NB4 (cell line): ENCODE measurements at regions not wholly inside any gene's neighbourhood (a gene's known extent, or its start where the extent isn't known, plus 50 kb on each side); places are given as distances from the start of the nearest gene placed in this dataset.
A peak's percentile ranks its signal among the peaks of the same experiment; 100 is the strongest.
"Not testable (repeated sequence)": the region's sequence is repeated elsewhere in the genome, so short reads cannot be mapped to it uniquely, and the experiment has no call there.

Experiments
- DNase-seq: peaks from one replicate; pipeline ENCODE4 v3.0.0; 2010; ENCODE audit warnings: low read depth
- H3K4me3 ChIP-seq: one replicate; pipeline ENCODE4 v1.5.1; 2011; ENCODE audit warnings: mild to moderate bottlenecking, low read depth, low read length, moderate library complexity
- MYC ChIP-seq: IDR thresholded peaks from 2 replicates; pipeline ENCODE4 v1.6.1; 2011; ENCODE audit warnings: low read depth, low read length
- POLR2A ChIP-seq: IDR thresholded peaks from 2 replicates; pipeline ENCODE4 v1.6.1; 2011; ENCODE audit warnings: mild to moderate bottlenecking; ENCODE audit not compliant: insufficient read length; ENCODE audit errors: extremely low read depth
- TF ChIP-seq, protein P1 (sequence below): IDR thresholded peaks from one replicate; pipeline ENCODE4 v1.5.1; 2012; ENCODE audit warnings: low read depth, low read length
- TF ChIP-seq, protein P2 (sequence below): IDR thresholded peaks from 2 replicates; pipeline ENCODE4 v1.6.1; 2011; ENCODE audit warnings: low read depth, low read length

DNA sequence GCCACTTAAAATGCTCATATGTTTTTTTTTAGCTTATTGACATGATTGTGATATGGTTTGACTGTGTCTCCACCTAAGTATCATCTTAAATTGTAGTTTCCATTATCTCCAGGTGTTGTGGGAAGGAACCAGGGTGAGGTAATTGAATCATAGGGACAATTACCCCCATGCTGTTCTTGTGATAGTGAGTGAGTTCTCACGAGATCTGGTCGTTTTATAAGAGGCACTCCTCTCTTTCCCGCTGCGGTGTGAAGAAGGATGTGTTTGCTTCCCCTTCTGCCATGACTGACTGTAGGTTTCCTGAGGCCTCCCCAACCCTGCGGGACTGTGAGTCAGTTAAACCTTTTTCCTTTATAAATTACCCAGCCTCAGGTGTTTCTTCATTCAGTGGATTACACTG, 80.5 kb upstream of the ETV1 start:
- no peak overlapping the region for H3K4me3 ChIP-seq
- no peak for DNase-seq
- no peak for TF ChIP-seq POLR2A
- no peak for TF ChIP-seq MYC
- TF ChIP-seq, protein P1, sequence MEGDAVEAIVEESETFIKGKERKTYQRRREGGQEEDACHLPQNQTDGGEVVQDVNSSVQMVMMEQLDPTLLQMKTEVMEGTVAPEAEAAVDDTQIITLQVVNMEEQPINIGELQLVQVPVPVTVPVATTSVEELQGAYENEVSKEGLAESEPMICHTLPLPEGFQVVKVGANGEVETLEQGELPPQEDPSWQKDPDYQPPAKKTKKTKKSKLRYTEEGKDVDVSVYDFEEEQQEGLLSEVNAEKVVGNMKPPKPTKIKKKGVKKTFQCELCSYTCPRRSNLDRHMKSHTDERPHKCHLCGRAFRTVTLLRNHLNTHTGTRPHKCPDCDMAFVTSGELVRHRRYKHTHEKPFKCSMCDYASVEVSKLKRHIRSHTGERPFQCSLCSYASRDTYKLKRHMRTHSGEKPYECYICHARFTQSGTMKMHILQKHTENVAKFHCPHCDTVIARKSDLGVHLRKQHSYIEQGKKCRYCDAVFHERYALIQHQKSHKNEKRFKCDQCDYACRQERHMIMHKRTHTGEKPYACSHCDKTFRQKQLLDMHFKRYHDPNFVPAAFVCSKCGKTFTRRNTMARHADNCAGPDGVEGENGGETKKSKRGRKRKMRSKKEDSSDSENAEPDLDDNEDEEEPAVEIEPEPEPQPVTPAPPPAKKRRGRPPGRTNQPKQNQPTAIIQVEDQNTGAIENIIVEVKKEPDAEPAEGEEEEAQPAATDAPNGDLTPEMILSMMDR: no peak
- TF ChIP-seq, protein P2, sequence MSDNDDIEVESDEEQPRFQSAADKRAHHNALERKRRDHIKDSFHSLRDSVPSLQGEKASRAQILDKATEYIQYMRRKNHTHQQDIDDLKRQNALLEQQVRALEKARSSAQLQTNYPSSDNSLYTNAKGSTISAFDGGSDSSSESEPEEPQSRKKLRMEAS: no peak

DNA sequence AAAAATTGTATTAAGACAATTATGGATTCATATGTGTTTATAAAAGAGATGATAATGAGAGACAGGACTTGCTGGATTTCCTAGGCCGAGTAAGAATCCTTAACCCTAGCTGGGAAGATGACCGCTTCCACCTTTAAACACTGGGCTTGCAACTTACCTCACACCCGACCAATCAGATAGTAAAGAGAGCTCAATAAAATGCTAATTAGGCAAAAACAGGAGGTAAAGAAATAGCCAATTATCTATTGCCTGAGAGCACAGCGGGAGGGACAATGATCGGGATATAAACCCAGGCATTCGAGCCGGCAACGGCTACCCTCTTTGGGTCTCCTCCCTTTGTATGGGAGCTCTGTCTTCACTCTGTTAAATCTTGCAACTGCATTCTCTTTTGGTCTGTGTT, 77.3 kb upstream of the ETV1 start:
- not testable (repeated sequence) for DNase-seq, H3K4me3 ChIP-seq

DNA sequence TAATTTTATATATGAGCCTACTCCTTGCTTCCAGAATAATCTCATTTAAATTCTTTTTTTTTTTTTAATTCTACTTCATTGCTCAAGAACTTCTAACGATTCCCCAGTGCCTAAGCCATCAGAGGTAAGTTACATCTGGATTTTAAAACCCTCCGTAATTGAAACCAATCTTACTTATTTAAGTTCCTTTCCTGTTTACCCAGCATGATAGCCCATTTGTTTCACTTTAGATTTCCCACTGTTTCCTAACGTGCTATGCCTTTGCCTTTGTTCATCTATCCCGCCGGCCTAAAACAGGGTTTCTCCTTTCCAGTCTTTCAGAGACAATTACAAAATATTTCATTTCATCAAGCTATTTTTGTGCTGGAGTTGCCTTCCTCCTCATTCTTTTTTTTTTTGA, 75.8 kb upstream of the ETV1 start:
- DNase-seq: no peak
- TF ChIP-seq POLR2A (no peak), MYC (no peak)
- TF ChIP-seq, protein P1: no peak
- TF ChIP-seq, protein P2: no peak

DNA sequence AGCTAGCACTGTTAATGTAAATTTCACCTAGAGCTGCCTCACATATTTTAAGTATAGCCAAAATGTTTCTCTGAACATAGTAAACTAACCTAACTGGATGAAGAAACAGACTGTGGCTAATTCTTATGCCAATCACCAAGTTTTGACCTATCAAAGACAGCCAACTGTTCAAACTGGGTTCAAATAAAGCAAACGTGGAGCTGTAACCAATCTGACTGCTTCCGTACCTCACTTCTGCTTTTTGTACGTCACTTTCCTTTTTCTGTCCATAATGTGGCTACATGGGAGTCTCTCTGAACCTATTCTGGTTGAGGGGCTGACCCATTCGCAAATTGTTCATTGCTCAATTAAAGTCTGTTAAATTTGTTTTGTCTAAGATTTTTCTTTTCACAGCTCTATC, 66.3 kb upstream of the ETV1 start:
- TF ChIP-seq POLR2A (no peak), MYC (no peak)
- TF ChIP-seq, protein P1: no peak
- TF ChIP-seq, protein P2: no peak
- peak; percentile 13 for DNase-seq
- no peak overlapping the region for H3K4me3 ChIP-seq

More for the DNA sequence above, 75.8 kb upstream of the ETV1 start:
- no peak overlapping the region for H3K4me3 ChIP-seq

DNA sequence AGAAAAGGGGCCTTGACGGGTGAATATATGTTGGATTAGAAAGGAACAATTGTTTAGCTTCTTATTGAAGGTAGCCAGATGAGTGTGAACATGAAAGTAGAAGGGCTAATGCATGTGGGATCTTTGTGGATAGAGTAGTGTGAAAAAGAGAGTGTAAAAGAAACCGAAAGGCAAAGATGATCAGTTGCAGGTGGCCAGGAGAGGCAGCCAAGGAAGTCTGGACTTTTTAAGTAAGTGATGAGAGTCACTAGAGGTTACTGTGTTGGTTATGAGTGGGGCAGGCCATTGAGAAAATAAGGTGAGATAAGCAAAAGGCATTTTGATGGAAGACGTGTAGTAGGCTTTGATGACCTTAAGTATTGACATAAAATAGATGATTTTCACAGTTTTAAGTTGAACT, 64.7 kb upstream of the ETV1 start:
- no peak for DNase-seq
- H3K4me3 ChIP-seq: no peak overlapping the region
- TF ChIP-seq MYC (no peak), POLR2A (no peak)
- TF ChIP-seq, protein P1: no peak
- TF ChIP-seq, protein P2: no peak

DNA sequence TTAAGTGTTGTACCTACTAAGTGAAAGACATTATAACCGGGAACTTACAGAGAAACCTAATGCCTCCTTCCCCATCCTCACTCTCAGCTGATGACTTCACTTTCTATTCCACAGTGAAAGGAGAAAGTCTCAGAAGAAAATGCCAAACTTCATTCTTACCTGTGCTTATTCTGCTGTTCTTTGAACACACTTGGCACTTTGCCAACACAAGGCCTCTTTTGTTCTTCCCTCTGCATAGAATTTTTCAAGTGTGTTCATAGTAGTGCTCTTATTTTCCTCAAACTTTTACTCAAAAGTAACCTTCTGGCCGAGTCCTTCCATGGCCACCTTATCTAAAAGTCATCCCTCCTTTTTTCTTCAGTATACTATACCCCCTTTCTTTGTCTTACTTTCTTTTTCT, 59.4 kb upstream of the ETV1 start:
- DNase-seq: no peak
- H3K4me3 ChIP-seq: no peak overlapping the region
- TF ChIP-seq MYC (no peak), POLR2A (no peak)
- TF ChIP-seq, protein P2: no peak
- TF ChIP-seq, protein P1: no peak
